CD4-positive, alpha-beta T cell treated with Interleukin-15 for 1 hour (primary cell): ENCODE measurements at regions not wholly inside any gene's neighbourhood (a gene's known extent, or its start where the extent isn't known, plus 50 kb on each side); places are given as distances from the start of the nearest gene placed in this dataset.
"Not testable (repeated sequence)": the region's sequence is repeated elsewhere in the genome, so short reads cannot be mapped to it uniquely, and the experiment has no call there.

Experiments used
- DNase-seq: peaks from one replicate; pipeline ENCODE4 v3.0.0-alpha.2; 2020

DNA sequence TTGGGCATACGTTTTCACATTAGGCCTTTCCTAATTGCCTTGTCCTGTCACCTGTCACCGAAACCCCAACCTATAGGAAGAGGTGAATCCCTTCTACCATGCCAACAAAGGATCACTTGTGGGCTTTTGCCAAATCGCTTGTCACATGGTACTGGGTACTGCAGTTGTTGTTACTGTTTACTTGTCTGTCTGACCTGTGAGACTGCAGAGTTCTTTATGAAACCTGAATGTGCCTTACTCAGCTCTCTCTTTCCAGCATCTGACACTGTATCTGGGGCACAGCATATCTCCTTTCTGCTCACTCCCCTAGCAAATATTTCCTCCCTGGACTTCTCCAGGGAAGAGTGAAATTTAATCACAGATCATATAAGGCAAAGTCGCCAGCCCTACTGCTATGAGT is 1272.4 kb downstream of the CDH8 start:
- no peak for DNase-seq

DNA sequence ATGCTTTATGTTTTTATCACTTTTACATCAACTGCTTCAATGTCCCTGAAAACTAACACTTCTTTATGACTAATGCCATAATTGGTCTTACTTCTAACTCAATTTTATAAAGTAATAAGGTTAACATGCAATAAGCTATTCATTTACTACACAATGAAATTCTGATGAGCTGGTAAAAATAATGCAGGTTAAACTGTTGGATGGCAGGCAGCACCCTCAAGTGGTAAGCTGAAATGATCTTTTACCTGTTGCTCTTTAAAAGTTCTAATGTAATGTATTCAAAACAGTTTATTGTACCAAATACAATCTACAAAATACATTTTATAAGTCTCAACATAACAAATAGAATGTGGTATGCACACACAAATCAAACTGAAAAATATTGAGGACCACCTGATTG is 1280.3 kb downstream of the CDH8 start:
- no peak for DNase-seq

DNA sequence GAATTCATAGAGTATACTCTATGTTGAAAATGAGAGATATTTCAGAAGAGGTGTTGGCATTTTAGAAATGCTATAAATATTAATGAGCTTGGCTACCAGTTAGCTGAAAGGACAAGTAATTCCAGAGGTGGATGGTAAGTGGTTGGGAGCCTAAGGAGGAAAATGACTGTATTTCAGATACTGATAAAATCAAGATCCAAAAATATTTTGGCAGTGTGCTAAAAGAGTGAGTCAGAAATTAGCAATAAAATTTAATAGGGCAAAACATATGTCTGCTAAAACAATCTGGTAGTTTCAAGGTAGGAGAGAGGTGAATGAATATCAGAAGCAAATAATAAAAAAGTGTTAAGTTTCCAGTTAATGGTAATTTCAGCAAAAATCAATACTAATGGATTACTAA is 1287.9 kb downstream of the CDH8 start:
- DNase-seq: no peak

DNA sequence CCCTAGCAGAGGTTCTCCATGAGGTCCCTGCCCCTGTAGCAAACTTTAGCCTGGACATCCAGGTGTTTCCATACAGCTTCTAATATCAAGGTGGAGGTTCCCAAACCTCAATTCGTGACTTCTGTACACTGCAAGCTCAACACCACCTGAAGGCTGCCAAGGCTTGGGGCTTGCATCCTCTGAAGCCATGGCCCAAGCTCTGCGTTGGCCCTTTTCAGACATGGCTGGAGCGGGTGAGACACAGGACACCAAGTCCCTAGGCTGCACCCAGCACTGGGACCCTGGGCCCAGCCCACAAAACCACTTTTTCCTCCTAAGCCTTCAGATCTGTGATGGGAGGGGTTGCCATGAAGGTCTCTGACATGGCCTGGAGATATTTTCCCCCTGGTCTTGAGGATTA is 1292.0 kb downstream of the CDH8 start:
- no peak for DNase-seq

DNA sequence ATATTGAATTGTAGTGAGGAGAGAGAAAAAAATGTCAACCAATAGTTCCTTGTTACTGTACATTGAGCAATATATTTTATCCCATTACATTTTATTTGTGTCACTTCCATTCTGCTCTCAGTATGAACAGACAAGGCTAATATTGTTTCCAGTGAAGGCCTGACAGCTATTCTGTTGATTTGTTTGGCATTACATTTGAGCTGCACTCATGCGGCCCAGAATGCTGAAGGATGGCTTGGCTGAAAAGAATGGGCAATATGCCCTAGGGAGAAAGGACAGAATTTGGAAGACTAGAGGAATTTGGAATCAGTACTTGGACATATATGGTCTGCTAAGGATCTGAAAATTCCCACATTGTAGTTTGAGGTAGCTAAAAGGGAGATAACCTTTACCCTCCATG is 1294.4 kb downstream of the CDH8 start:
- DNase-seq: no peak

DNA sequence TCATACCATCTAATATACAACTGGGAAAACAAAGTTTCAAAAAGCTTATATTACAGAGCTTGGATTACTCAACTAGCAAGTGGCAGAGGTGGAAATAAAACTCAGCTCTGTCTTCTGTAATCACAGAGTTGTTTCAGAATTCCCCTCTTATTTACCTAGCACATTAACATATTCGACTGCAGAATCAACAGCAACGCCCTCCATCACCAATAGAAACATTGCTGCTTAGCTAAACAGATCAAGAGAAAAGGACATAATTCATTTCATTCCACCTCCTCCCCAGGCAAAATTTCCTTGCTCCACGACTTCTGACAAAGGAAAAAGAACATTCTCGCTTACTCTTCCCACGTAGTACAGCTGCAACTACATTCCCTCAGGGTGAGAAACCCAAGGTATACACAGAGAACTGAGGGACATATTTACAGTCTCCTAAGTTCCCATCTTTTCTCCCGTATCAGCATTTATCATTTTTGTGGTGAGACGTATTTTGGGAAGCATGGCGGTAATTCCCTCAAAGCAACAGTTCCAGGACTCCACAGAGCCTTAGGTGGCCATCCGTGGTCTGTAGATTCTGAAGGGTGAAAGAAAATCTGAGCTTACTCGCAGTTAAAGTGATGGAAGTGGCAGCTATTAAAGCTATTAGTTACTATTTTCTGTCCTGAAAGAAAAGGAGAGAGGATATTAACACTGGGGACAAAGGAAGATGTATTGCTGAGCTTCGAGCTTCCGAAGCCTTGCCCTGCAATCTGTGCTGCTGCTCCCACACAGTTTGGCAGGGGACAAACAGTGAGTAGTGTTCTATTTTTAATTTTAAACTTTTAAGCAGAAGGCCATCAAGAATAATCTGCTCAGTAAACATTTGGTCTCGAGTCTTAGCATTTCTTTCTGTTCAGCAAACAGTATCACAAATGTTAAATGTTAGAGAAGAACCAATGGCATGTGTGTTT is 1296.2 kb downstream of the CDH8 start:
- DNase-seq: no peak

DNA sequence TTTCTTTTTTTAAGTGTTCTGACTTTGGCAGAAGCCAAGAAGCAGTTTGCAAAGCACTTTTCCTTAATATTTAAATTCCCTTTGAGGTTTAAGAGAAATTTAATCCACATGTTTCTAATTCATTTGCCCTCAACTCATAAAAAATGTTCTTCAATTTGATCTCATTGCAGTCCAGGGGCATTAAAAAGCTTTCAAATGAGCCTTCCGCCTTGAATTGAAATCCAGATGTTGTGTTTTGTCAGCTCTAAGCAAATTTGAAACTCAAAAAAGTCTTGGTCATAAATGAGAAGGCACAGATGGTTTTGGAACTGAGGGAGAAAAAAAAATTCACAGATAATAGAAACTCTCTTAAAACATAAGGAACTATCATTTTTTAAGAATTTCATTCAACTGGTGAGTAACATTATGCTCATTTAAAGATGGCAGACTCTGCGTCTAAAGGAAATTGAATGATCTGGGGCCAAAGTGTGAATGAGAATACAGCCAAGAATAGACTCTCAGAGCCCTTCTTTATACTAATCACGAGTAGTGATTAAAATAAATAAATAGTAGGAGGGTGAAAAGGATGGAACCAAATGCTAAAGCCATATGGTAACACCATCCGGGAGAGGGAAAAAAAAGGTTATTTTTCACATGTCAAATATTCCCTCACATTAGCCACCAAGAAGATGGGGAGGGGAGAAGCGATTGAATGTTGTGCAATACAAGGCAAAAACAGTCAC is 1304.7 kb downstream of the CDH8 start:
- DNase-seq: no peak

DNA sequence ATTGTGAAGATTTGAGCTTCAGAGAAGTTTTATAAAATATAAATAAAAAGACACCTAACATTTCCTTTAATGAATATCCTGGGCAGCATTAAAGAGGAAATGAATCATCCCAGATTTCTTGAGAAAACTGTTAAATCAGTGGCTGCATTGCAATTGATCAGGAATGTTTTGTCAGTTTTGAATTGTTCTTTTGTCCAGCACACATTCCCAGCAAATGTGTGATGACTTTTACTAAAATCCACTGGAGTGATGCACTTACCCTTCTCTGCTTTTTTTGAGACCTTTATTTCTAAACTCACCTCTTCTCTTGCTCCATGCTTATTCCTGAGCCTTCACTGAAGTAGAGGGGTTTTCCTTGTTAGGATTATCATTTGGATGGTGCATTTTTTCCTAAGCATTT is 1307.2 kb downstream of the CDH8 start:
- DNase-seq: no peak

DNA sequence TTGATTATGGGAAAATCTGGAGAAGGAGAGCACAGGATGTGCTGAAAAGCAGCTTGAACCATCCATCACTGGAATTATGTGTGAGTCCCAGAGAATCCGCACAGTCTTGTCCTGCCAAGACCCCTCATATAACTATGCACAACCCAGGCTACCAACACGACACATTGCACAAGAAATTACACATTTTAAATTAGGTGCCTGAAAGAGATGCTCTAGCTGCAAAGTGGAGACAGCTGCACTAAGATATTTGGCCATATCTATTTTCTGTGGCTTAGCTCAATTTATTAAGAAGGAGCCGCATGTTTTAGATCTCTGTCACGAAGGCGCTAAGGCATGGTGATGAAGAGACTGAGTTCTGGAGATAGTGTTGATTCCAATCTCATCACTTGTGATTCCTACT is 1308.4 kb downstream of the CDH8 start:
- no peak for DNase-seq

DNA sequence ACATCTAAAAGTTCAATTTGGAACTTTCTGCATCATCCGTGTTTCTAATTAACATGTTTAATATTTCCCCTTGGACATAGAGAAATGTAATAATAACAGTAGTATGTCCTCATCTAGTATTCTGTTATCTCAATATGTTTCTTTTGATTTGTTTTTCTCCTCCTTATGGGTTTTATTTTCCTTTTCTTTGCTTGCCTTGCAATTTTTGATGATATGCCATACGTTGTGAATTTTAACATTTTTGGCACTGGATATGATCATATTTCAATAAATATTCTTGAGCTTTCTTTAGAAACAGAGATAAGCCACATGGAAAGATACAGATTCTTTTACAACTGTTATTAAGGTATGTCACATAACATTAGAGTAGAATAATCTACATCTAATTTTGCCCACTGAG is 1316.2 kb downstream of the CDH8 start:
- no peak for DNase-seq

DNA sequence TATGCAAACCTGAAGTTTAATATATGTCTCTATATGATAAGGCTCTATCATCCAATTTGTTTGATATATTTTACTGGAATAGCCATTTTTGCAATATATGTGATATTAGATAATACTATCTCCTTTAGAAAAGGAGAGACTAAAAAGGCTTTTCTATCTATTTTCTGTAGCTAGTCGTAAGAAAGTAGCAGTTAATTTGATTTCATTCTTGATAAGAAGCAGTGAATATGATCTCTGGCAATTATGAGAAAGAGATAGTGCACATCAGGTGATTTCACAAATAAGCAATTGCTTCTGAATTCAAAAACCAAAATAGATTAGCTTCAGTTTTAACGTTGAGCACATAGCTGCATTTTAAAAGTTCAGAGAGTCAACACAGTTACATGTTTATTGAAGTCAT is 1318.4 kb downstream of the CDH8 start:
- DNase-seq: no peak

DNA sequence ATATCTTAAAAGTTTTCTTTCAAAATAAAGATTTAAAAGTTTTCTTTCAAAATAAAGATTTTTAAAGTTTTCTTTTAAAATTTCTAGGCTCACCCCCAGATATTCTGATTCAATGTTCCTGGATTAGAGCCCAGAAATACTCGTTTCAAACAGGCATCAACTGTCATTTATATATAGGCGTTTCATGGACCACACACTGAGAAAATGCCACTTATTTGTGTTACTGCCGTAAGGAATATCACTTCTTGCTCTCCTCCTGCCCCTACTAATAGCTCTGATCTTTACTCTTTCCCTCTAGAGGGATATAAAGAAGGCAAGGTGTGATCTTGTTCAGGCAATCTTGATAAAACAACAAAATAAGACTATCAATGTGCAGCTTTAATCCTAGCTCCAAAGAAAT is 1324.1 kb downstream of the CDH8 start:
- DNase-seq: no peak

DNA sequence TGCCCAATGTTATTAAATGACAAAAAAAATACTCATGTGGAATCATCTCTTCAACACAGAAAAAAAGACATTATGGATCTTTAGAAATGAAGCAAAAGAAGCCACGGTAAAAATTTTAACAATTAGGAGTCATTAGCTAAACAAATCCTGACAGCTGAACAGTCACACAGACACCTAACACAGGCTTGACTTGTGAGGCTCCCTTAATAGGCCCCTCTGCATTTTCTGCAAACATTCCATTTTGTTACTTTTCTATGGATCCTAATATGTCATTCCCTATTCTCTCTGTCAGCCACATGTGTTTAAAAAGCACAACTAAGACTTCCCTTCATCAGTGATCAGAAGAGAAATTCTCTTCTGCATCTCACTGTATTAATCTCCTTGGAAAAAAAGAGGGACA is 1331.5 kb downstream of the CDH8 start:
- DNase-seq: no peak

DNA sequence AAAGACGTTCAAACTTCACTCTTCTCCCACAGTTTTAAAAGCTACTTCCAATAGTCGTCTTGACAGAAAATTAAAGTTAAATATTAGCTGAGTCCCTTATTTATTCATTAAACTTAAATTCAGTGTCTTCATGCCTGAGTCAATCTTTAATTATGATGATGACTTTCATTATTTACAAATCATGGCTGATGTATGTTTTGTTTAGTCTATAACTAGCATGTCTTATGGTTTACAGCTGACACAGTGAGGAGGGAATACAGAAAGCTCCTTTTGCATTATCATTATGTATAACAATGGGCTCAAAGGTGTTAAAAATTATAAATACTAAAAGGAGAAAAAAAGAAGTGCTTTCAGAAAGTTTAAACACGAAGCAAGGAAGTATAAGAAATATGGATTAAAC is 1333.1 kb downstream of the CDH8 start:
- no peak for DNase-seq

DNA sequence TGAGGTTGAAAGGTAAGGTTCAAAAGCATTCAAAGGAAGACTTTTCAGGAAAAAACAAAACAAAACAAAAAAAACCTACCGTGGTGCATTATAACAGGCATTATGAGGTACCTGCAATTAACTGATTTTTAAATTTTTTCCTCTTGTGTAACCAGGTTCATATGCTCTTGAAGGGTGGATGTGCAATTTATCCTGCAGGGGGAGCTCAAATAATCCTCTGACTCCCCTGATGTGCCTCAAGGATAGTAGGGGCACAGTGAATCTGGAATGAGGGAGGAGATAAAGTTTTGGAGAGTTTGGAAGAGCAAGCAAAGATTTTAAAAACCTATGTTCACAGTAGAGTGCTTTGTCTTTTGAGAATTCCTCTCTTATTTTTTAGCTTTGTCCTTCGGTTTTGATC is 1349.4 kb downstream of the CDH8 start:
- DNase-seq: no peak

DNA sequence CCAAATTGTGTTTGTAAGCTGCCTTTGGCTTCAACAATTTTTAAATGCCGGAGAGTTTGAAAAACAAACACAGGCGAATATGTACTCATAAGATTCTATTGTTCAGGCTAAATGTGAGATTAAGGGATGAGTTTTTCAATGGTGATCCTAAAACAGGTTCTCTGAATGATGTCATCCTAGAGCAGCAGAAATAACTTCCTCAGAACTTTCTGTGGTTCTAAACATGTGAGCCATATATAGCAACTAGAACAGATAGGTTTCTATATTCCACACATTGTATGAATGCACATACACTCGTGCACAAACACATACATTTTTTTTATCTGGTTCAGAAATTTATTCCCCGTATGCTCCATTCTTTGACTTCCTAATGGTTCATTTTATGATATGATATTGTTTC is 1352.2 kb downstream of the CDH8 start:
- DNase-seq: no peak

DNA sequence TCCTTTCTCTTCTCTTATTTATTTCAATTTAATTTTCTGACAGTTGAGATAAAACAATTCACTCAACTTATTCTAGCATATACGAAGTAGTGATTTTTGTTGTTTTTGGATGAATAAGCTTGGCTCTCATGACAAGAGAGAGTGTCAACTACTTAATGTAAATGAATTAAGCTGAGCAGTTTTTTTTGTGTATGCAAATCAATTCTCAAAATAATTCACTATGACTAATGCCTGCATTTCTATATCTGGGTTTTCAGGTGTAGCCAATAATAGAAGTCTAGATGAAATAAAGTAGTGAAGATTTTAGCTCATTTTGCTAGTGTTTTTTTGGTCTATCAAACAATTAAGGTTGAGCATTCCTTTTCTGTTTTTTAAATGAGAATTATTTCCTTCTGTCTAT is 1354.0 kb downstream of the CDH8 start:
- DNase-seq: no peak

DNA sequence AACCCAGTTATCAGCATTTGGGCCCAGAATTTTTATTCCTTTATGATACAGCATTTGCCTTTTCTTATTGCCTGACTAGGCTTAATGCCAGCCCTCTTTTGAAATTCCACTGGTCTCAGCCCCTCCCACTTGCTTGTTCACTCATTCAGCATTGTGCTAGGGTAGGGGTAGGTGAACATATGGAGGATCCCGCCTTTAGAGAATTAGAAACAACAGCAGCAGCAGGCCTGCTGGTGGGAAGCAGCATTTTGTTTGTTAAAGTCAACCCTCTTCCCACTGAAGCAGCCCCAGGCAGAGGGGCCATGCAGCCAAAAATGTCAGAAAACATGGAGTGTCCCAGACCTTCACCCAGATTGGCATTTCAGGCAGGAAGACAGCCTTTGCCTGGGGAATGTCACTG is 1355.2 kb downstream of the CDH8 start:
- no peak for DNase-seq

DNA sequence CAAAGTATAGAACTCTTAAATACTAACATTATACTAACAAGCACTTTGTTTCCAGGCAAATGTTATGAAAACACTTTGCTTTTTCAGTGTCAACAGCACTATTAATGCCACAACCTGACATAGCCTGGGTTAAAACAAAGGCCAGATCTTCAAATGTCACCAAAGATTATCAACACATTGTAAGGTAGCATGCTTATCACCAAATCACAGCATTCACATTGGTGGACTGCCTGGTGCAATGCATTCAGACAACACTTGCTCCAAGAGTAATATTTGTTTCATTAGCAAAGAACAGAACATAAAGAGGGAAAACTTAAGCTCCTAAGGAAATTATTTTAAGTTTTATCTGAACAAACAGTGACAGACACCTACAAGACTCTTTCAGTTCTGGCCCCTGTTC is 1361.2 kb downstream of the CDH8 start:
- DNase-seq: no peak

DNA sequence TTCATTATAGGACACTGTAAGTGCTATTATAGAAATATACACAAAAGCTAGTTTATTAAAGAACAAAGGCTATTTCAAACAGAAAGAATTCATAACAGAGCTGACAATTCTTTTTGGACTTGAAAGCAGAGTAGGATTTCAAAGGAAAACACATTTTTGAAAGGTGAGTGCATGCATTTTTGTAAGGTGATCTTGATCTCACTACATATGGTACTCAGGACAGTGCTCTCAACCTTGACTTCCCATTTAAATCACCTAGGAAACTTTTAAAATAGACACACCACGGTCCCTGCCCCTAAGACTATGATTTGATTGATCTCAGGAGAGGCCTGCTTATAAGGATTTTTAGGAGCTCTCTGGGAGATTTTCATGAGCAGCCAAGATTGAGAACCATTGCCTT is 1362.0 kb downstream of the CDH8 start:
- DNase-seq: no peak

DNA sequence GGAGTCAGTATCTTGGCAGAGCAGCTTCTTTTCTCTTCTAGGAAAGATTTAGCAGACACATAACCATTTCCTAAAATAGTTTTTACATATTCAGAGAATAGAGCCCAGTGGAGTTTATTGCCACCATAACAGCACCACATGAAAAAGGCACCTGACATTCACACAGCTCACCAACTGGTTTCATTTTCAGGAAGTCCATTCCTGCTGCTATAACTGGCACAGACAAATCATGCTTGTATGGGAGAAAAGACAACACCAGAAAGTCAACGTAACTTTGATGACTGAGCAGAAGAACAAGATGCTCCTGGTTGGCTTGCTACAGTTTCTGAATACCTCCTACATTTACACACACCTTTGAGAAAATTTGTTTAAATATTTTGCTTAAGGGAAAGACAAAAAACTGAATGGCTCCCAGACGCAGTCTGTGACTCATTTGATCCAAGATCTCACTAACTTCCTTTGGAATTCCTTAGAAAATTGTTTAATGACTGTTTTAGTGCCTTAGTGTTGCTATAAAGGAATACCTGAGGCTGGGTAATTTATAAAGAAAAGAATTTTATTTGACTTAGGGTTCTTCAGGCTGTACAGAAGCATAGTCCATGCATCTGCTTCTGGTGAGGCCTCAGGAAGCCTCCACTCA is 1380.6 kb downstream of the CDH8 start:
- no peak for DNase-seq

DNA sequence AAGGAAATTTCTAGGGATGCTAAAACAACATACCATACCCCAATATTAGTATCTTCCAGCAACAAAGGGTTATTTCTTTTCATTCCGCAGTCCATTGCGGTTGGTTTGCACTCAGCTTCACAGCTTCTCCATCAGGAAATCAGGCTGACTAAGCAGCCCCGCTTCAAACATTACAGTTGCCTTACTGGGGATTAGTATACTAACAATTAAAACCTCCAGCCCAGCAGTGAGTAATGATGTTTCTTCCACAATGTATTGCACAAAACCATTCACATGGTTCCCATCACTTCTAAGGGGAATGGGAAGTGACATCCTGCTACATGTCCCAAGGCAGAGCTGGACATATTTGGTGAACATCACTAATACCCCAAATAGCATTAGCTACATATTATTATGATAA is 1384.9 kb downstream of the CDH8 start:
- no peak for DNase-seq

DNA sequence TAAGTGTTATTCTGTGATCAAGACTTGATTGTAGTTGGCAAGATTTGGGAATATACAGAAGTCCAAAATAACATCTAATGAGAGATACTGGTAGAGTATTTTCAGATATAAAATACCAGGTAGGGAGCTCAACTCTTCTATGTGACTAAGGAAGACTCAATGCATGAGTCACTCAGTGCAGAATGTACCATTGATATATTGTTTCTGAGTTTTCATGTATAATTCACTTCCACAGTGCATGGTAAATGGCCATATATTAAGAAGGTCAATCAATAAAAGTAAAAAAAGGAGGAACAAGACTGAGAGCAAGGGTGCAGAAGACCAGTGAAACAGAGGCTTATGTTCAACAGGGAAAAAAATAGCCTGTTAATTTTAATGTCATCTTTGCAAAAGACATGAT is 1387.9 kb downstream of the CDH8 start:
- DNase-seq: no peak

DNA sequence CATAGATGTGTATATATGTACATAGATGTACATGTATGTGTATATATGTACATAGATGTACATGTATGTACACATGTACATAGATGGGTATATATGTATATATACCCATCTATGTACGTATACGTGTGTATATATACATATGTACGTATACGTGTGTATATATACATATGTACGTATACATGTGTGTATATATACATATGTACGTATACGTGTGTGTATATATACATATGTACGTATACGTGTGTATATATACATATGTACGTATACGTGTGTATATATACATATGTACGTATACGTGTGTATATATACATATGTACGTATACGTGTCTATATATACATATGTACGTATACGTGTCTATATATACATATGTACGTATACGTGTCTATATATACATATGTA is 1388.8 kb downstream of the CDH8 start:
- not testable (repeated sequence) for DNase-seq
